Posterior cingulate gyrus (tissue), 11 donors: ENCODE measurements at regions not wholly inside any gene's neighbourhood (a gene's known extent, or its start where the extent isn't known, plus 50 kb on each side); places are given as distances from the start of the nearest gene placed in this dataset.

Source experiments
- DNase-seq, 10 donors: peaks; one replicate each; pipeline versions ENCODE4 v3.0.0 to v3.0.0-alpha.2; 2020 to 2021; ENCODE audit warnings: mixed read lengths in 3 of 10
- intact Hi-C: fragments of 100-400 bp; cut with DNase I; formaldehyde crosslinking; loops from one replicate; pipeline ENCODE4 v1.15.1; 2023

- intact Hi-C loops, result no loop called here
- no peak for DNase-seq
These were observed 61.5 kb upstream of the API5 start for GRCh38 chr11:43250309-43250708.

GRCh38 chr11:43261775-43262174 lies 50.0 kb upstream of the API5 start:
- no peak for DNase-seq
- intact Hi-C loops, result no loop called here
